NT2/D1 (cell line): ENCODE measurements at regions not wholly inside any gene's neighbourhood (a gene's known extent, or its start where the extent isn't known, plus 50 kb on each side); places are given as distances from the start of the nearest gene placed in this dataset.

Experiments
- SUZ12 ChIP-seq: IDR thresholded peaks from 2 replicates; pipeline ENCODE4 v1.6.1; 2011; ENCODE audit not compliant: insufficient read length, insufficient read depth; ENCODE audit errors: extremely low read depth
- YY1 ChIP-seq: IDR thresholded peaks from 2 replicates; pipeline ENCODE4 v1.6.1; 2011; ENCODE audit not compliant: insufficient read length, insufficient read depth
- ZNF274 ChIP-seq: IDR thresholded peaks from 2 replicates; pipeline ENCODE4 v1.6.1; 2011; ENCODE audit warnings: mild to moderate bottlenecking, low read depth, low read length

- TF ChIP-seq ZNF274: no peak
- TF ChIP-seq YY1: no peak
- no peak for TF ChIP-seq SUZ12
Measured at GRCh38 chr10:90224791-90225566, 523.6 kb downstream of the KIF20B start.
